ENCODE measurements at regions not wholly inside any gene's neighbourhood (a gene's known extent, or its start where the extent isn't known, plus 50 kb on each side); places are given as distances from the start of the nearest gene placed in this dataset.
"Not testable (repeated sequence)": the region's sequence is repeated elsewhere in the genome, so short reads cannot be mapped to it uniquely, and the experiment has no call there.

GRCh38 chr2:4139316-4139715 lies 435.9 kb downstream of the DCDC2C start:
- no peak for DNase-seq (ENCODE audit: low read depth in 2 of 2)

DNA sequence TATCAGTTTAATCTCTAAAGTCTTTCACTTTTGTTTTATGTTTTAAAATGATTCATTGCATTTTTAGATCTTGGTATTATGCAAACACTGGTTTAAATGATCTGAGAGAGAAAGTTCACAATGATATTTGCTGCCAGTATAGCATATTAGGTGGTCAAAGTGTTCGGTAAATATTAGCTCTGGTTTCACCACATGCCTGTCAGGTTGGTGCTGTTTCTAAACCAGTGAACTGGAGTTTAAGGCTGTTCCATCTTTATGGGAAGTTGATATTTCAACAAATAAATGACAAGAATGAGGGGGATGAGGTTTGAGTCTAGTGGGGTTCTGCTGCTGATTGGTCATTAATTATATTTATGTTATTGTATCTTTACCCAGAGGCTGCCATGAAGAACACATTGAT lies 436.4 kb downstream of the DCDC2C start:
- no peak for DNase-seq (ENCODE audit: low read depth in 2 of 2)

DNA sequence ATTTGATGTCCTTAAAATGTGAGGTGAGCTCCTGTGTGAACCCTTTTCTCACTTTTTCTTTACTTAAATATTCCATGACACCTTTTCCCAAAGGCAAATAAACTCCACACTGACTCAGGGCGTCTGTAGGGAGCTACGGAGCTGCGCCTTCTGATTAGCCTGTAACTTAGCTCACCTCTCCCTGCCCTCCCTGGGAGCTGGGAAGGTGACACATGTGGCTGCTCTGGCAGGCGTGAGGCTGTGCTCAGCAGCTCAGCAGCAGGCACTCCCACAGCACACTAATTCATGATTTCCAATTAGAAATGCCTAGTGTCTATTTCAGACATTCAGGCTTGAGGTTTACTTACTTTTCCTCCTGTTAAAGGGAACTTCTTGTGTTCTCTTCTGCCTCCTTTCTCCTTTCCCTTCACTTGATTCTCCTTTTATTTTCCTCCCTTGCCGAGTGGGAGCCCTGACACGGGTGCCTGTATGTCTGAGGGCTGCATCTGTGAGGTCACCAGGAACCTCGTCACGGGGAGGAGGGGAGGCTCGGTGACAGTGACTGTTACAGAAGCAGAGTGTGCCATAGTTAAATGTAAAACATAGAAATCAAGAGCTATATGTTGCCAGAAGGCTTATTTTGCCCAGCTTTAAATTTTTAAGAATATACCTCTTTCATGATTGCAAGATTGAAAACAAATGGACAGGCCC lies 437.1 kb downstream of the DCDC2C start:
- no peak for DNase-seq (ENCODE audit: low read depth in 2 of 2)

DNA sequence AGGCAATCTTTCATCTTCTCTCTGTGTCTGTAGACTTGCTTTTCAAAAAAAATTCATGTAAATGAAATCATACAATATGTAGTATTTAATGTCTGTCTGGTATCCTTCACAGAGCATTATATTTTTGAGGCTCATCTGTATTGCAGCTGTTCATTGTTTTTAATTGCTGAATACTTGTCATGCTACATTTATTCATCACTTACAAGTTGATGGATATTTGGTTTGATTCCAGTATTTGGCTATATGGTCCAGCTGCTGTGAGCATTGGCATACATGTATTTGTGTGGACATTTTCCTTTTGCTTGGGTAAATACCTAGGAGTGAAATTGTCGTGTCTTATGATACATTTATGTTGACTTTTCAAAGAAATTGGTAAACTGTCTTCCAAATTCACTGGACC lies 441.4 kb downstream of the DCDC2C start:
- DNase-seq (ENCODE audit: low read depth in 2 of 2): no peak

DNA sequence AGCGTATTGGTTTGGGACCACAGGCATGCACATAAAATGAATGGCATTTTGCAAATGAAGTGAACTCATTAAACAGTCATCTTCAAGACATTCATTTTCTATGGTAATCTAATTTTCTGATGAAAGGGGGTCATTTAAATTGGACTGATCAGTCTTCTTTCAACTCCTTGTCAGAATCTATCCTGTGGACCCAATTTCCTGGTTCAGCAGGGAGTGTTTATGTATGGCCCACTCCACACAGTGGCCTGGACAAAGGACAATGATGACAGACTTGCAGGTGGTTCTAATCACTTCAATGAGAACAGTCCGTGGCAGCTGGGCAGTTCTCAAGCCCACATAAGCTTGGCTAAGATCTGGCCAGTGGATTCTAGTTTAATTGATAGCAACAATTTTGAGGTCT lies 448.1 kb downstream of the DCDC2C start:
- no peak for DNase-seq (ENCODE audit: low read depth in 2 of 2)

GRCh38 chr2:4152051-4152450 lies 448.7 kb downstream of the DCDC2C start:
- DNase-seq (ENCODE audit: low read depth in 2 of 2): no peak

DNA sequence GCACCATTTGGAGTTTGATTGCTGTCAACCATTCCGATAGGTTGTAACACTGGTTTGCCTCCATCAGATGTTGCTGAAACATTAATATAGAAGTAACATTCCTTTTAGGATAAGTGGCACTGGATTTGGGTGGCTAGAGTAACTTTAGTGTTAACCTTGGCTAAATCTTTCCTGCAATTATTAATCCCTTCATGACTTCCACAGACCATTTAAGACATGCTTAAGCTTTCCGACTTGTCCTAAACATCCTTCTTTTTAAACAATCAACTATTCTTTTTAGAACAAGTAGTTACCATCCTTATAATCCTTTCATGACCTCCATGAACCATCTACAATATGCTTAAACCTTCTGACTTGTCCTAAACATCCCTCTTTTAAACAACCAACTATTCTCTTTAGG lies 465.5 kb downstream of the DCDC2C start:
- no peak for DNase-seq (ENCODE audit: low read depth in 2 of 2)

GRCh38 chr2:4174796-4175195 lies 471.4 kb downstream of the DCDC2C start:
- DNase-seq (ENCODE audit: low read depth in 2 of 2): no peak

DNA sequence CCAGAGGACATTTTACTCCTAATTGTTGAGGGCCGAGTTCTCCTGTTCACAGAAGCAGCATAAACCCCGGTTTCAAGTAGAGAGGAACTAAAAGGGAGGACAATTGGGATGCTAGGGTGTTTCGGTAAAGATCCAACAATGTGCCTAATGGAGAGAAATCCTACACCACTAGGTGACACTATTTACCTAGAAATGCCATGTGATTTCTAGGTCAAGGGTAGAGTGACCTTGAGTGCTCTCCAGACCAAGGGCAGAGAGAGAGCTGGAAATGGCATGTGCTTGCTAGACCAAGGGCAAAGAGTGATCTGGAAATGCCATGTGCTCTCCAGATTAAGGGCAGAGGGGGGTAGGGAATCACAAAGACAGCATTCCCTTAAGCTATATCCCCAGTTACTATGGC lies 472.0 kb downstream of the DCDC2C start:
- DNase-seq (ENCODE audit: low read depth in 2 of 2): no peak

DNA sequence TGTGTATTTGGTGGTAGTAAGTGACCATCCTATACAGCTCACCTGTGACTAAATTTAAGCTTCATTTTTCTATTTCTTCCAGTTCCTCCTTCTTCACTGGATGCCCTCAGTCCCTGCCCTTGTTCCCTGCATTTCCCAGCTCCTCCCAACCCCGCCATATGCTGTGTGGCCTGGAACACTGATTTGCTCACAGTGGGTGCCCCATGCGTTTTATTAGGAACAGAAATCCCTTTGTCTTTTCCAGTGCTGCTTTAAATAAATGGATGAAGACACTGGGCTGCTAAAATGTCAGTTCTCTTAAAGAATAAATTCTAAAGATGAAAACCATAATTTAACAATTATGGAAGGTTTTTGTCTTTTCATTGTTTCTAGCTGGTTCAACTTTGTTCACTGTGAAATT lies 477.3 kb downstream of the DCDC2C start:
- DNase-seq (ENCODE audit: low read depth in 2 of 2): no peak

DNA sequence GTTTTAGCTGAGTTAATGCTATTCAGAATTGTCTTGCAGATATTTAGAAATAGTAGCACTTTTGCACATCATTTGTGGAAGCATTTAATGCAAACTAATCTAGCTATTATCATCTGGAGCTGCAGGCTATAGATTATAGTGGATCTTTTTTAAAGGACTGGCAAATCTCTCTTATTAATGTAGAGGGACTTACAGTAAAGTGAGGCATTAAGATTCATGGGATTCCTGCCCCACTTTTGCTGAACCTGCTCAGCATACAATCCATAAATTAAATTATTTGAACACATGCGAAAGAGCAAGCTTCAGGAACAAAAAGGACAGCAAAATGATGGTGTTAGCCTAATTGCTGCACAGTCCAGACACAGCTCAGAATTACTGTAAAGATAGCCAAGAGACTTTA lies 477.7 kb downstream of the DCDC2C start:
- no peak for DNase-seq (ENCODE audit: low read depth in 2 of 2)

DNA sequence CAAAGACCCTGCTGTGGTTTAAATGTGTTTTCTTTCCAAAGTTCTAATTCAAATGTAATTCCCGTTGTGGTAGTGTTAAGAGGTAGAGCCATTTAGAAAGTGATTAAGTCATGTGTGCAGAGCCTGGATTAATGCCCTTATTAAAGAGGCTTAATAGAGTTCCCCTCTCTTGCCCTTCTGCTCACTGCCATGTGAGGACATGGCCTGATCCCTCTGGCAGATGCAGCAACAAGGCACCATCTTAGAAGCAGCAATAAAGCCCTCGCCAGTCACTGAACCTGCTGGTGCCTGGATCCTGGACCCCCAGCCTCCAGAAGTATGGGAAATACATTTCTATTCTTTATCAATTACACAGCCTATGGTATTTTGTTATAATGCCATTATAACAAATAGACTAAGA lies 485.2 kb downstream of the DCDC2C start:
- no peak for DNase-seq (ENCODE audit: low read depth in 2 of 2)

DNA sequence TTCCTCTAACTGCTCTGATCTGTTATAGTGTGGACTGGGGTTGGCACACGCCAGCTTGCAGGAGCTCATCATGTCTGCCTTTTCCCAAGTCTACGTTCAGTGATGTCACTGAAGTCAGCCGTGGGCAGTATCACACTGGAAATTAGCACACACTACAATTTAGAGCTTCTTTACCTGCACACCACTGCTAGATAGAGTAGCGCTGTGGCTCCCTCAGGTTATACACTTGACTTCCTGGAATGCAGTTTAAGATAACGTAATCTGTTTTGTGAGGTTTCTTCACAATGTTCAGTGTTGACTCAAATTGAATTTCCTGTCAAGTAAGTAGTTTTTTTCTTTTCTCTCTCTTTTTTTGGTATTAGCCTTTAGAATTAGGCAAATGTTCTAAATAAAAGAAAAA lies 487.2 kb downstream of the DCDC2C start:
- DNase-seq (ENCODE audit: low read depth in 2 of 2): no peak

GRCh38 chr2:4192119-4192518 lies 488.7 kb downstream of the DCDC2C start:
- no peak for DNase-seq (ENCODE audit: low read depth in 2 of 2)

DNA sequence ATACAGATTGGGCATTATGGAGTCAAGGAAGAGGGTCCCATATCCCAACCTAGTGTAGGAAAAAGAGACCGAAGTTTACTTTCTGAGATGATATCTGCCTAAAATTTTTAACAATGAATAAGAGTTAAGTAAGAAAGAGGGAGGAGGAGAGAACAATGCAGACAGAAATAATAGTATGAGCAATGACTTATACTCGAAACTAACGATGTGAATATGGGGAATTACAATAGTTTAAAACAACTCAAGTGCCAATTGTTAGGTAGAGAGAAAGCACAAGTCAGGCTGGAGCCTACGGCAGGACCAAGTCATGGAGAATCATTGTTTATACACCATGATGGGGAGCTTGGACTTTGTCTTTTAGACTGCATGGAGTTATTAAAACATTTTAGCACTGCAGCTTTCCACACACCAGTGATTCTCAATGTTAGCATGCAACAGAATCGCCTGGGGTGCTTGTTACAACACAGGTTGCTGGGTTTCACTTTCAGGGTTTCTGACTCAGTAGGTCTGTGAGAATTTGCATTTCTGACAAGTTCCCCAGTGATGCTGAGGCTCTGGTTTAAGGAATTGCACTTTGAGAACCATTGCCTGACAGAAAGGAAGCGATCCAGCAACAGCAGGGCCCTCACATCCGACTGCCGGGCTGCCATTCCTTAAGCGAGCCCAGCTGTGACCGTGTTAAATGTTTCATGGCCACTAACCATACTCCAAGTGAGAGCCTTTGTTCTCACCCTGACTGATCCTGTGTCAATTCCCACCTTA lies 511.2 kb downstream of the DCDC2C start:
- DNase-seq (ENCODE audit: low read depth in 2 of 2): no peak

- no peak for DNase-seq (ENCODE audit: low read depth in 2 of 2)
Observed at GRCh38 chr2:4217737-4218136, 514.4 kb downstream of the DCDC2C start.

DNA sequence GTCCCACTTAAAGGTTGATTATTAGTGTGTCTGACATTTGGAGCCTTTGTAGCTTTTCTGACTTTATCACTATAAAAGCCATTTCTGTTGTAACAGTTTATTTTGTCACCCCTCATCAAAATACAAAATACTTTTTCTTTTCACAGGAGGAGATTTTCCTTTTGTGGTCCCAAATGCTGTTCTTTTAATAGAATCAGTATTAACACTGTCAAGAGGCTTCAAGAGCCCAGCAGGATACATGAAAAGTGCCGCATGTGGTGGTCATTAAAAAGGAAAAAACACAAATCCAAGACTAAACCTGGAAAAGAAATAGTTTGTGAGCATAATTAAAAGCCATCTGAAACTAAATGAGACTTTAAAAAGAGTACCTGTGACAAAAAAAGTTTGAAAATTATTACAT lies 515.7 kb downstream of the DCDC2C start:
- DNase-seq (ENCODE audit: low read depth in 2 of 2): no peak

GRCh38 chr2:4219571-4219970 lies 516.2 kb downstream of the DCDC2C start:
- DNase-seq (ENCODE audit: low read depth in 2 of 2): no peak

DNA sequence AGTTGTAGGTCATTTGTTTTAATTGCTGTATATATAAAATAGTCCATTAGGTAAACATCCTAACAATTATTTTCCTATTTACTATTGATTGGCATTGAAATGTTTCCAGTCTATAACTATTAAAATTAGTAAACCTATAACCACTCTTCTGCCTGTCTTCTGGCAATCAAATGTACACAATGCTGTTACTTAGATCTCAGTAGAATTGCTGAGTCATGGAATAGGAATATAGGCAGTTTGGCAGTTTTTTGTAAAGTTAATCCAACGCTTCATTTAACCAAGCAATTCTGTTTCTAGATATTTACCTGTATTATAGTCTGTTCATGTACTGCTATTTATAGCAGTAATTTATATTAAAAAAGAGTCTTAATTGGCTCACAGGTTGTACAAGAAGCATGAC lies 518.1 kb downstream of the DCDC2C start:
- no peak for DNase-seq (ENCODE audit: low read depth in 2 of 2)

DNA sequence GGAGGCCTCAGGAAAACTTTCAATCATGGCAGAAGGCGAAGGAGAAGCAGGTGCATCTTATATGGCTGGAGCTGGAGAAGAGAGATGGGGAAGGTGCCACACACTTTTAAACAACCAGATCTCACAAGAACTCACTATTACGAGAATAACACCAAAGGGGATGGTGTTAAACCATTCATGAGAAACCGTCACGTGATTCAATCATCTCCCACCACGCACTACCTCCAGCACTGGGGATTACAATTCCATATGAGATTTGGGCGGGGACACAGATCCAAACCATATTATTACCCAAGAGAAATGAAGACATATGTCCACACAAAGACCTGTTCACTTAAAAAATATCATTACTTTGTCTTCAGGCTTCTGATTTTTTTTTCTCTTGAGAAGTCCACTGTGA lies 518.5 kb downstream of the DCDC2C start:
- DNase-seq (ENCODE audit: low read depth in 2 of 2): no peak

- not testable (repeated sequence) for DNase-seq (ENCODE audit: low read depth in 2 of 2)
Observed at GRCh38 chr2:4244422-4244821, 541.0 kb downstream of the DCDC2C start.

DNA sequence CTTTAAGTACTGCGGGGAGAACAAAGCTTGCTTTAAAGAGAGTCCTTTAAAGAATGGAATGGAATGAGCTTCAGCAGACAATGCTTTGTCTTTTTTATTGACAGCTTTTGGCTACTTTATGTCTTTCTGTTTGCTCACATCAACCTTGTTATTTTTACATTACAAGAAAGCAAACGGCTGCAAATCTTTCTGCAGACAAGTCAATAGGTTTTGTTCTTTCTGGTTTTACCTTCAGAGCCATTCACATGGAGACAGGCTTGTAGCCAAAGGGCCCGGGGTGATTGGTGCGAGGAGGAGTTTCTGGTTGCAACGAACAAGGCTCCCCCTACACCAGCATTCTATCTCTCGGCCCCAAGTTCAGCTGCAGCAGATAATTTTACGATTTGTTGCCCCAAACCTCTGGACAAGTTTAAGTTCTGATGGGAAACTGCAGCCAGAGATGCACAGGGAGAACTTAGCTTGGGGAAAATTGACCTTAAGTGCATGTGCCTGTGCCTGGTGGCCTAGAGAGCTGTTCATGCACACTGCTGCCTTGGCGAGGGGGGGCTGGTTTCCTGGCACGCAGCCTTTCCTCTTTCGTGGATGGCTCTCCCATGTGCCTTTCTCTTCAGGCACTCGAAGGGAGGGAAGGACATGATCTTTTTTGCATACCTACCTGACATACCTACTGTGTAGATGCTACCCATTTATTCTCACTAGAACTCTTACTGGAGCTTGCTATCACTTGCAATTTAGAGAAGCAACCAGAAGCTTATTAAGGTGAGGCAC lies 543.2 kb downstream of the DCDC2C start:
- no peak for DNase-seq (ENCODE audit: low read depth in 2 of 2)

DNA sequence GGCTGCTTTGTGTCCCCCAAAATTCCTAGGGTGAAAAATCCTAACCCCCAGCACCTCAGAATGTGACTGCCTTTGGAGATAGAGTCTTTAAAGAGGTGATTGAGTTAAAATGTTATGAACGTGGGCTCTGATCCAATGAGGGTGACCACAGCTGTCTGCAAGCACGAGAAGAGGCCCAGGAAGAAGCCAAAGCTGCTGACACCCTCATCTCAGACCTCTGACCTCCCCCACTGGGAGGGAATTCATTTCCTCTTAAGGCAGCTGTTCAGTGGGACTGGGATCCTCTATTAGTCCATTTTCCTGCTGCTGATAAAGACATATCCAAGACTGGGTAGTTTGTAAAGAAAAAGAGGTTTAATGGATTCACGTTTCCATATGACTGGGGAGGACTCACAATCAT lies 544.4 kb downstream of the DCDC2C start:
- DNase-seq (ENCODE audit: low read depth in 2 of 2): no peak
